COR-L47 (cell line): ENCODE measurements at regions not wholly inside any gene's neighbourhood (a gene's known extent, or its start where the extent isn't known, plus 50 kb on each side); places are given as distances from the start of the nearest gene placed in this dataset.
A peak's percentile ranks its signal among the peaks of the same experiment; 100 is the strongest.

ENCODE experiments used
- DNase-seq: peaks from one replicate; lab custom pipeline; 2025; lab: John Stamatoyannopoulos, UW

DNA sequence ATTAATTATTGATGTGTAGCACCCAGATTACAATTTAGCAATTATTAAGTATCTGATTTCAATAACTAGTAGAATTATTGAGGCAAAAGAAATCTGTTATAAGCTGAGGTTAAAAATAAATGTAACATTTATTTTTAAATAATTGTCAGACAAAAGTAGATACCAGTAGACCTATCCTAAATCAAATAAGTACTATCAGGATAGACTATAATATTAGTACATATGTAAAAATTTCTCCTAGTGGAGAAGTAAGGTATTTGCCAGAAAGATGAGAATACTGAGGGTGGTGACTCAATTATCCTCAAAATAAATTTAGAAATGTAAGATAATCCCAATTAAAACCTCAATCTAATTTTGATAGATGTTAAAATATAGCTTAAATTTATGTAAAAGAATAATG lies 377.8 kb upstream of the CHRM3 start:
- no peak for DNase-seq

- DNase-seq = no peak
These were observed 380.1 kb upstream of the CHRM3 start for GRCh38 chr1:239006276-239006675.

DNA sequence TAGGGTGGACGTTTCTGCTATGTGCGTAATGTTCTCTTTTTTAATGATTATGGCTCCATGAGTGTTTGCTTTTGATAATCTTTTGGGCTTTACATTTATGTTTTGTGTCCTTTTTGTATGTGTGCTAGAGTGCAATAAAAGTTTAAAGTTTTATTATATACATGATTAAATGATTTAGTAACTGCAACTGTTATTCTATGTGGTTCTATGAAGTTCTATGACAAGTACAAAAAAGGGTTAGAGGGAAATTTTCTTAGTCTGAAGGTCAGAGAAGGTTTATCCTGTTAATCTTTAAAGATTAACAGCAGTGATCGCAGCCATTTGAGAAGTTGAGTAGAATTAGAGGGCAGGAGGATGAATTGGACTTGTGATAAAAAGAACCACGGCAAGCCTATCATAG lies 386.4 kb upstream of the CHRM3 start:
- DNase-seq = no peak

DNA sequence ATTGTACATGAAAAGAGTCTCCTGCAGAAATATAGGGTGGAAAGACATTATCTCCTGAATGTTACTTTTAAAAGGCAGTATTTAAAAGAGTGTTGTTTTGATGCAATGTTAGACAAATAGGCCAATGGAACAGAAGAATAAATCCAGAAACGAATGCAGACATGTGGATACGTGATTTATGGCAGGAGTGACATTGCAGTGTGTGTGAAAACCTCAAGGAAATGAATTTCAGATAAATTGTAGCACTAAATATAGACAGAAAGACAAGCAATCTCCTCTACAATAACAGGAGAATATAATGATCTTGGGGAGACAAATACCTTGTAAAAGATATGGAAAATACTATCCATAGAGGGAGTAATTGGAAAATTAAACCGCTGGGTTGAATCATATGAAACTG lies 387.8 kb upstream of the CHRM3 start:
- no peak for DNase-seq

GRCh38 chr1:238991765-238992495 lies 394.4 kb upstream of the CHRM3 start:
- no peak for DNase-seq

DNA sequence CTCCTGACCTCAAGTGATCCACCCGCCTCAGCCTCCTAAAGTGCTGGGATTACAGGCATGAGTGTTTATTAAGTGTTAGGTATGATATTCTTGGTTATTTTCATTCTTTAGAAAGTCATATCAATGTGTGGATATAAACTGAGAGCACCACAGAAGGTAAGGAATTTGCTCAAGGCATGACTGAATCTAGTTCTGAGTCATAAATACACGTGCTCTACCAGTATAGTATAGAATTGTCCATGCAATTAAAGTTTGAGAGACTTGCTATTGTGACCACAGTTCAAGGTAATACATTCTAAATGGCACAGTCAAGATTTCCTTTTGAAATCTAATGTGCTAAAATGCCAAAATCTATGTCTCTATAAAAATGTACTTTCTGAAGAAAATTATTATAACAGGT lies 401.1 kb upstream of the CHRM3 start:
- no peak for DNase-seq

GRCh38 chr1:238982736-238983135 lies 403.6 kb upstream of the CHRM3 start:
- DNase-seq = no peak

- DNase-seq = no peak
These were observed 404.9 kb upstream of the CHRM3 start for GRCh38 chr1:238981317-238981933.

- DNase-seq = no peak
These were observed 406.3 kb upstream of the CHRM3 start for GRCh38 chr1:238980053-238980452.

GRCh38 chr1:238964631-238965030 lies 421.7 kb upstream of the CHRM3 start:
- no peak for DNase-seq

GRCh38 chr1:238962941-238963340 lies 423.4 kb upstream of the CHRM3 start:
- DNase-seq = no peak

DNA sequence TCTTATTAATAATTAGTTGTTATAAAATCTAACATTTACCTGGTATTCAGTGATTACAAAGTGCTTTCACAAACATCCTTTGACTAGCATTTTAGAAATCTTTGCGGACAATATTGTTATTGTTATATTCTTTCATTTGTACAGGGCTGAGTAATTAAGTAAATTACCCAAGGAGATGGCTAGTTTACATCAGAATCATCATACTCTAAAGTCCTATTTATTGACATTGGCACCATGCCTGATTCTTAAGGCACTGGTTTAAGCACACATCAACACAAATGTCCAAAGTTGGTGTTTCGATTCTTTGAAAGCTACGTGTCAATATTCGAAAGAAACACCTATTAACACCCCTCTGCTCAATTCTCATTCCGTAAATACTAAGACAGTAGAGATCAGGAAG lies 424.6 kb upstream of the CHRM3 start:
- DNase-seq = peak; percentile 71

- DNase-seq = no peak
These were observed 426.3 kb upstream of the CHRM3 start for GRCh38 chr1:238960071-238960470.

GRCh38 chr1:238955934-238956333 lies 430.4 kb upstream of the CHRM3 start:
- no peak for DNase-seq

- no peak for DNase-seq
These were observed 431.5 kb upstream of the CHRM3 start for GRCh38 chr1:238954865-238955264.

DNA sequence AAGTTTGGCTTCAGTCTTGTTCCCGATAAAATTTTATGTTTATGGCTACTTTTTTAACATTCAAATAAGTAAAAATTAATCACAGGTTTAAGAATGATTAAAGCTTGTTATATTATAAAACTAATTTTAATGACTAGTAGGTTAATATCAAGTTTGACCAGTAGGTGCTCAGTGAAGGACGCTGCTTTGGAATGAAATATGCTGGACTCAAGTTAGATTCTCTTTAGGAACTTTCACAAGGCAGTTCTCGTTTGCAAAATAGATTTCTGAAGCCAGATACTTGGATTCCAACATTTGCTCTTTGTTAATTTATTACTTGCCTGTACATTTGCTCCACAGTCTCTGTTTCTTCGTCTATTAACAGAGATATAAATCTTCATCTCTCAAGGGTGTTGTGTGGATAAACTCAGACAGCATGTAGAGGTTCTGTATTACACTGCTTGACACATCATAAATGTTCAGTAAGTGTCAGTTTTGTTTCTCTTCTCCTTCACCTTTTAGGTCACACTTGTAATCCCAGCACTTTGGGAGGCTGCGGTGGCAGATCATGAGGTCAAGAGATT lies 432.8 kb upstream of the CHRM3 start:
- no peak for DNase-seq

- DNase-seq = no peak
These were observed 434.6 kb upstream of the CHRM3 start for GRCh38 chr1:238951809-238952208.

- DNase-seq = no peak
These were observed 435.6 kb upstream of the CHRM3 start for GRCh38 chr1:238950784-238951183.

DNA sequence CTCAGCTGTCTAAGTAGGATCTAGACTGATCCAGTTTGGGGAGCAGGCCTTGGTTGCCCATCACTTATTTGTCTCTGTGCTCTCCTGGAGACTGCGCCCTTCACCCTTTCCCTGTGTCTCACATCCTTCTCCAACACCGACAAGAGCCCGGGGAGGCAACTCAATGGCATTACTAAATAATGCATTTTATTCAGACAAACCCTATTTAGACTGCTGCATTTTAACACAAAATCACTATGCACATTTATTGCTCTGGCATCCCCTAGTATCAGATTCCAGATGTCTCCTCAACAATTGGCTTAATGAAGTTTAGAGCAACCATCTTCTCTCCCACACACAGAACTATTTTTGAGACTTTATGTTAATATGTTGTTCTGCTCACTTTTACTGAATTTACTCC lies 436.4 kb upstream of the CHRM3 start:
- DNase-seq = no peak

GRCh38 chr1:238944028-238944427 lies 442.3 kb upstream of the CHRM3 start:
- no peak for DNase-seq

- no peak for DNase-seq
These were observed 458.5 kb upstream of the CHRM3 start for GRCh38 chr1:238927899-238928298.

GRCh38 chr1:238916828-238917227 lies 469.5 kb upstream of the CHRM3 start:
- DNase-seq = no peak

- no peak for DNase-seq
These were observed 472.0 kb upstream of the CHRM3 start for GRCh38 chr1:238914346-238914745.

DNA sequence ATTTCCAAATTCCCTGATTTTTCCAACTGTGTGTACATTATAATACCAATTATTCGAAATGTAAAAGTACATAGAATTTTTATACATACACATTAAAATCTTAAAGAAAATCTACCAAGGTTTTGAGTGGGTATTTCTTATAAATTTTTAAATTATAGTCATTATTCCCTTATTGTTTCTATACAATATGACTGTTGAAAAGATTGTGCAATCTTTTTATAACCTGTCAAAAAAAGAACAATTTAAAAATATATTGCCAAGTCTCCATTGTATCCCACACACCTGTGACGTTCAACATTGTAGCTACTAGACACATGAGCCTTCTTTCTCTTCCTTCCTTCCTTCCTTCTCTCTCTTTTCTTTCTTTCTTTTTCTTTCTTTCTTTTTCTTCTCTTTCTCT lies 473.2 kb upstream of the CHRM3 start:
- no peak for DNase-seq
